ENCODE measurements at regions not wholly inside any gene's neighbourhood (a gene's known extent, or its start where the extent isn't known, plus 50 kb on each side); places are given as distances from the start of the nearest gene placed in this dataset.

GRCh38 chrX:42093756-42094155, 170.4 kb upstream of the CASK start:
- ChIA-PET POLR2A (no interaction called here), CTCF (no interaction called here)
- Histone ChIP-seq H3K36me3 (ENCODE audit: control insufficient read depth, insufficient read depth, low read length) (no peaks in the 10 kb centered on the region), H3K4me3 (ENCODE audit: low read depth, low read length) (no peak overlapping the region), H3K27me3 (ENCODE audit: control insufficient read depth, insufficient read depth, low read length) (no peaks in the 10 kb centered on the region)
- DNase-seq (ENCODE audit: low read depth), result no peak
- TF ChIP-seq CTCF (IDR thresholded peaks at IDR 0.05; ENCODE audit: insufficient read depth, low read depth, low read length), result no peak

- ChIA-PET CTCF (no interaction called here), POLR2A (no interaction called here)
- TF ChIP-seq CTCF (IDR thresholded peaks at IDR 0.05; ENCODE audit: insufficient read depth, low read depth, low read length), result no peak
- H3K4me3 ChIP-seq (ENCODE audit: low read depth, low read length), result no peak overlapping the region
- no peak for DNase-seq (ENCODE audit: low read depth)
- no peaks in the 10 kb centered on the region for H3K36me3 ChIP-seq (ENCODE audit: control insufficient read depth, insufficient read depth, low read length)
- H3K27me3 ChIP-seq (ENCODE audit: control insufficient read depth, insufficient read depth, low read length), result no peaks in the 10 kb centered on the region
Observed at GRCh38 chrX:42090395-42090794, 167.0 kb upstream of the CASK start.

- DNase-seq (ENCODE audit: low read depth), result no peak
- ChIA-PET CTCF (no interaction called here), POLR2A (interaction anchor here (0.6 kb wide), 1 partner anchor 65 kb away, joined by 3 read pairs; no protein-coding TSS in a partner anchor)
- no peak overlapping the region for H3K4me3 ChIP-seq (ENCODE audit: low read depth, low read length)
- H3K36me3 ChIP-seq (ENCODE audit: control insufficient read depth, insufficient read depth, low read length), result no peaks in the 10 kb centered on the region
- no peaks in the 10 kb centered on the region for H3K27me3 ChIP-seq (ENCODE audit: control insufficient read depth, insufficient read depth, low read length)
- TF ChIP-seq CTCF (IDR thresholded peaks at IDR 0.05; ENCODE audit: insufficient read depth, low read depth, low read length), result no peak
Observed at GRCh38 chrX:42089031-42089430, 165.7 kb upstream of the CASK start.

- CTCF ChIA-PET, result no interaction called here
- no peak for DNase-seq (ENCODE audit: low read depth)
- Histone ChIP-seq H3K27me3 (ENCODE audit: control insufficient read depth, insufficient read depth, low read length) (no peaks in the 10 kb centered on the region), H3K4me3 (ENCODE audit: low read depth, low read length) (no peak overlapping the region), H3K36me3 (ENCODE audit: control insufficient read depth, insufficient read depth, low read length) (no peaks in the 10 kb centered on the region)
- POLR2A ChIA-PET, result no interaction called here
- TF ChIP-seq CTCF (IDR thresholded peaks at IDR 0.05; ENCODE audit: insufficient read depth, low read depth, low read length), result no peak
Observed at GRCh38 chrX:42087960-42088359, 164.6 kb upstream of the CASK start.

- no peak for TF ChIP-seq CTCF (IDR thresholded peaks at IDR 0.05; ENCODE audit: insufficient read depth, low read depth, low read length)
- DNase-seq (ENCODE audit: low read depth), result no peak
Observed at GRCh38 chrX:42085836-42086235, 162.5 kb upstream of the CASK start.

More at GRCh38 chrX:42085836-42086235, 162.5 kb upstream of the CASK start:
- H3K27me3 ChIP-seq (ENCODE audit: control insufficient read depth, insufficient read depth, low read length), result no peaks in the 10 kb centered on the region
- ChIA-PET CTCF (no interaction called here), POLR2A (no interaction called here)
- H3K36me3 ChIP-seq (ENCODE audit: control insufficient read depth, insufficient read depth, low read length), result no peaks in the 10 kb centered on the region
- no peak overlapping the region for H3K4me3 ChIP-seq (ENCODE audit: low read depth, low read length)

All from BJ (cell line).